Caco-2 (cell line): ENCODE measurements at regions not wholly inside any gene's neighbourhood (a gene's known extent, or its start where the extent isn't known, plus 50 kb on each side); places are given as distances from the start of the nearest gene placed in this dataset.

Source experiments
- BruUV-seq: library from RNA; stranded (reverse); fragments of 400-500 nt; replicated peaks from 2 replicates; lab custom pipeline; 2021; lab: Mats Ljungman, UMichigan
- CTCF ChIA-PET: fragments of 300-600 bp; sonication (Branson Sonifier 250); formaldehyde crosslinking; loops from one replicate; lab custom pipeline; 2022; ENCODE audit warnings: antibody characterized with exemption; lab: Charles Lee
- POLR2A ChIA-PET: fragments of 300-600 bp; sonication (Branson Sonifier 250); formaldehyde crosslinking; loops from one replicate; lab custom pipeline; 2022; ENCODE audit warnings: antibody characterized with exemption; lab: Charles Lee
- DNase-seq, 2 experiments: peaks; one replicate each; pipeline versions ENCODE4 v3.0.0 to v3.0.0-alpha.2; 2020 to 2022
- H3K27me3 ChIP-seq: replicated peaks from 2 replicates; pipeline ENCODE4 v1.6.0; 2011; ENCODE audit warnings: low read length; ENCODE audit not compliant: control insufficient read depth, insufficient read depth
- H3K36me3 ChIP-seq: 2 replicates; pipeline ENCODE4 v1.5.1; 2011; ENCODE audit warnings: low read length; ENCODE audit not compliant: control insufficient read depth, insufficient read depth
- H3K4me1 ChIP-seq: fragments of 250-450 bp; sonication (Bioruptor Pico); 2 replicates; pipeline ENCODE4 v1.5.1; 2020; ENCODE audit warnings: mild to moderate bottlenecking
- H3K4me3 ChIP-seq: 2 replicates; pipeline ENCODE4 v1.5.1; 2011; ENCODE audit warnings: low read depth, mild to moderate bottlenecking, control low read depth, low read length
- H3K9me3 ChIP-seq: fragments of 250-450 bp; sonication (Bioruptor Pico); 2 replicates; pipeline ENCODE4 v1.5.1; 2020; ENCODE audit warnings: mild to moderate bottlenecking, moderate library complexity
- H3K27ac Mint-ChIP-seq: one replicate; pipeline ENCODE4 v1.8.0; 2022; ENCODE audit warnings: mixed read lengths; ENCODE audit not compliant: unreplicated experiment
- H3K27me3 Mint-ChIP-seq: one replicate; pipeline ENCODE4 v1.8.0; 2022; ENCODE audit warnings: mixed read lengths; ENCODE audit not compliant: insufficient read depth, unreplicated experiment
- H3K36me3 Mint-ChIP-seq: one replicate; pipeline ENCODE4 v1.8.0; 2022; ENCODE audit warnings: mild to moderate bottlenecking, mixed read lengths; ENCODE audit not compliant: insufficient read depth, unreplicated experiment
- H3K4me1 Mint-ChIP-seq: one replicate; pipeline ENCODE4 v1.8.0; 2022; ENCODE audit warnings: low read depth, mixed read lengths; ENCODE audit not compliant: unreplicated experiment
- H3K4me3 Mint-ChIP-seq: one replicate; pipeline ENCODE4 v1.8.0; 2022; ENCODE audit warnings: mild to moderate bottlenecking, moderate library complexity, mixed read lengths; ENCODE audit not compliant: unreplicated experiment
- H3K9me3 Mint-ChIP-seq: one replicate; pipeline ENCODE4 v1.8.0; 2022; ENCODE audit warnings: mixed read lengths; ENCODE audit not compliant: unreplicated experiment
- intact Hi-C: fragments of 100-400 bp; cut with micrococcal nuclease; formaldehyde crosslinking; loops from one replicate; pipeline ENCODE4 v1.10.0; 2022; ENCODE audit not compliant: unreplicated experiment
- TF ChIP-seq, protein P1 (sequence below), 2 experiments: fragments of 200-600 bp in 1 of 2; IDR thresholded peaks; 1 replicate in 1 of 2; 2 replicates in 1 of 2; pipeline versions ENCODE4 v1.5.1 to v1.8.0; 2011 to 2022; ENCODE audit warnings: antibody characterized with exemption in 1 of 2, control low read depth in 1 of 2, inconsistent platforms in 1 of 2, low read depth in 1 of 2, low read length in 1 of 2, mild to moderate bottlenecking in 1 of 2, moderate library complexity in 1 of 2; ENCODE audit not compliant: insufficient read depth in 1 of 2, severe bottlenecking in 1 of 2, unreplicated experiment in 1 of 2

GRCh38 chr1:235919833-235920441 lies 53.2 kb upstream of the LYST start:
- Mint-ChIP-seq H3K4me3 (no peak overlapping the region), H3K9me3 (no peaks in the 10 kb centered on the region), H3K27ac (no peak overlapping the region), H3K4me1 (peaks cover 18% of the 10 kb centered on the region), H3K27me3 (no peaks in the 10 kb centered on the region), H3K36me3 (no peaks in the 10 kb centered on the region)
- Histone ChIP-seq H3K36me3 (no peaks in the 10 kb centered on the region), H3K9me3 (no peaks in the 10 kb centered on the region), H3K4me1 (peaks cover 17% of the 10 kb centered on the region), H3K27me3 (no peaks in the 10 kb centered on the region), H3K4me3 (no peak overlapping the region)
- ChIA-PET CTCF (interaction anchor here (0.6 kb wide), 1 partner anchor 26 kb away, joined by 3 read pairs; no protein-coding TSS in a partner anchor), POLR2A (interaction anchor here (0.5 kb wide), 1 partner anchor 27 kb away, joined by 3 read pairs; no protein-coding TSS in a partner anchor)
- intact Hi-C loops = no loop called here
- TF ChIP-seq, protein P1, sequence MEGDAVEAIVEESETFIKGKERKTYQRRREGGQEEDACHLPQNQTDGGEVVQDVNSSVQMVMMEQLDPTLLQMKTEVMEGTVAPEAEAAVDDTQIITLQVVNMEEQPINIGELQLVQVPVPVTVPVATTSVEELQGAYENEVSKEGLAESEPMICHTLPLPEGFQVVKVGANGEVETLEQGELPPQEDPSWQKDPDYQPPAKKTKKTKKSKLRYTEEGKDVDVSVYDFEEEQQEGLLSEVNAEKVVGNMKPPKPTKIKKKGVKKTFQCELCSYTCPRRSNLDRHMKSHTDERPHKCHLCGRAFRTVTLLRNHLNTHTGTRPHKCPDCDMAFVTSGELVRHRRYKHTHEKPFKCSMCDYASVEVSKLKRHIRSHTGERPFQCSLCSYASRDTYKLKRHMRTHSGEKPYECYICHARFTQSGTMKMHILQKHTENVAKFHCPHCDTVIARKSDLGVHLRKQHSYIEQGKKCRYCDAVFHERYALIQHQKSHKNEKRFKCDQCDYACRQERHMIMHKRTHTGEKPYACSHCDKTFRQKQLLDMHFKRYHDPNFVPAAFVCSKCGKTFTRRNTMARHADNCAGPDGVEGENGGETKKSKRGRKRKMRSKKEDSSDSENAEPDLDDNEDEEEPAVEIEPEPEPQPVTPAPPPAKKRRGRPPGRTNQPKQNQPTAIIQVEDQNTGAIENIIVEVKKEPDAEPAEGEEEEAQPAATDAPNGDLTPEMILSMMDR (IDR thresholded peaks at IDR 0.05; ENCODE audit: insufficient read depth in 1 of 2, low read depth in 1 of 2, low read length in 1 of 2, severe bottlenecking in 1 of 2, unreplicated experiment in 1 of 2) = no peak
- no TSS peak for BruUV-seq
- peak in 1 of 2 experiments; percentile 18 for DNase-seq

DNA sequence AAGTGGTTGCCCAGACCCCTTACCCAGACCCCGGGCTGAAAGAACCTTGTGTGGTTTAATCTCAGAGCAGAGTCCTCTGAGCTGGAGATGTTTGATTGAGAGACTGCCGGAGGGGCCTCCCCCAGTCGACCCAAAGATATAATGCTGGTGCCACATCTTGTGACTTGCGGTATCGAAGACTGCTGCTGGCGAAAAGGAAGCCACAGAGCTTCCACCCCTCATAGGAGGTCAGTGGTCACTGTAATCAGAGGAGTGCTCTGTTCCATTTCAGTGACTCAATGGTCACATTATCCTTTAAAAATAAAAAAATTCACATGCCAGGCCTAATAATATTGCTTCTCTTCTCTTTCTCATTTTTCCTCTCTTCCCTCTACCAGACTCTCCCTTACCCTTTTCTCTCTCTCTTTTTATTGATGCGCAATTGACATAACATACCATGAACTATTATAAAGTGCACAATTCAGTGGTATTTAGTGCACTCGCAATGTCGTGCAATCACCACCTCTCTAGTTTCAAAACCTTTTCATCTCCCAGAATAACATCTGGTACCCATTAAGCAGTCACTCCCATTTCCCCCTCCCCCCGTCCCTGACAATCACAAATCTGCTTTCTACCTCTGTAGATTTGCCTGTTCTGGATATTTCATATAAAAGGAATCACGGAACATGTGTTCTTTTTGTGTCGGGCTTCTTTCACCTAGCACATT lies 52.6 kb upstream of the LYST start:
- Histone ChIP-seq H3K9me3 (no peaks in the 10 kb centered on the region), H3K36me3 (no peaks in the 10 kb centered on the region), H3K27me3 (no peaks in the 10 kb centered on the region), H3K4me3 (no peak overlapping the region), H3K4me1 (peaks cover 17% of the 10 kb centered on the region)
- H3K36me3 Mint-ChIP-seq = no peaks in the 10 kb centered on the region
- TF ChIP-seq, protein P1 (IDR thresholded peaks at IDR 0.05; ENCODE audit: insufficient read depth in 1 of 2, low read depth in 1 of 2, low read length in 1 of 2, severe bottlenecking in 1 of 2, unreplicated experiment in 1 of 2) = no peak
- no peak overlapping the region for H3K27ac Mint-ChIP-seq
- intact Hi-C loops = no loop called here
- no peak overlapping the region for H3K4me3 Mint-ChIP-seq
- peaks cover 18% of the 10 kb centered on the region for H3K4me1 Mint-ChIP-seq
- POLR2A ChIA-PET = no interaction called here
- BruUV-seq = no TSS peak
- DNase-seq = no peak
- H3K9me3 Mint-ChIP-seq = no peaks in the 10 kb centered on the region
- H3K27me3 Mint-ChIP-seq = no peaks in the 10 kb centered on the region
- CTCF ChIA-PET = no interaction called here

DNA sequence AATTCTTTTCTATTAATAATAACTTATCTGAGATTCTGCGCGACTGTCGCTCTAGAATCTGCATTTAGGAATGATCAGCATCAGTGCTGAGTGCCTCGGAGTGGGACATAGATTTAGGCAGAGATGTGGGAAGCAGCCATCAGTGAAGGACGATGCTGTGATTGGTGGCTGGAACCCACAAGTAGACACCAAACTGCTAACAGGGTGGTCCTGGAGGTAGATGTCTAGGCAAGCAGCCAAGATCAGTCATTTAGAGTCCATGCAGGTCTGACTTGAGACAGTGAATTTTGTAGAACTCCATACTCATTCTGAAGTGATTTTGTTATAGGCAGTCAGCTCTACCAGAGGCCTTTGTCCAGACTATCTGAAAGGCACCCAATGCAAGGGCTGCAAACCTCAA lies 51.8 kb upstream of the LYST start:
- peaks cover 18% of the 10 kb centered on the region for H3K4me1 Mint-ChIP-seq
- TF ChIP-seq, protein P1 (IDR thresholded peaks at IDR 0.05; ENCODE audit: insufficient read depth in 1 of 2, low read depth in 1 of 2, low read length in 1 of 2, severe bottlenecking in 1 of 2, unreplicated experiment in 1 of 2) = no peak
- no peaks in the 10 kb centered on the region for H3K36me3 ChIP-seq
- H3K9me3 Mint-ChIP-seq = no peaks in the 10 kb centered on the region
- intact Hi-C loops = no loop called here
- ChIA-PET CTCF (interaction anchor here (1.8 kb wide), 1 partner anchor 53 kb away, joined by 10 read pairs; no protein-coding TSS in a partner anchor), POLR2A (no interaction called here)
- H3K27me3 Mint-ChIP-seq = no peaks in the 10 kb centered on the region
- no peak overlapping the region for H3K4me3 ChIP-seq
- H3K36me3 Mint-ChIP-seq = no peaks in the 10 kb centered on the region
- H3K4me3 Mint-ChIP-seq = no peak overlapping the region
- H3K4me1 ChIP-seq = peaks cover 17% of the 10 kb centered on the region
- no peak overlapping the region for H3K27ac Mint-ChIP-seq
- H3K9me3 ChIP-seq = no peaks in the 10 kb centered on the region
- BruUV-seq = no TSS peak
- H3K27me3 ChIP-seq = no peaks in the 10 kb centered on the region
- DNase-seq = no peak
